Spleen (tissue), 7 donors: ENCODE measurements at regions not wholly inside any gene's neighbourhood (a gene's known extent, or its start where the extent isn't known, plus 50 kb on each side); places are given as distances from the start of the nearest gene placed in this dataset.

ENCODE experiments used
- POLR2A ChIP-seq, 3 donors: fragments of 450-650 bp; IDR thresholded peaks; one replicate each; pipeline ENCODE4 v1.5.1; 2017; ENCODE audit warnings: antibody characterized with exemption in 3 of 3, mild to moderate bottlenecking in 1 of 3
- POLR2AphosphoS5 ChIP-seq, 3 donors: sonication (generic); formaldehyde crosslinking; IDR thresholded peaks; one replicate each; pipeline ENCODE4 v1.5.1; 2017; ENCODE audit warnings: antibody characterized with exemption in 3 of 3
- TF ChIP-seq, protein P1 (sequence below), 11 experiments: fragments of 200-600 bp in 7 of 11; fragments of 450-650 bp in 4 of 11; sonication (generic) in 4 of 11; IDR thresholded peaks in 8 of 11; conservative IDR thresholded peaks in 3 of 11; 1 replicate in 7 of 11; 2 replicates in 4 of 11; pipeline versions ENCODE4 v1.4.0 to v1.8.0; 2016 to 2021; ENCODE audit warnings: antibody characterized with exemption in 11 of 11, inconsistent platforms in 4 of 11, mild to moderate bottlenecking in 1 of 11
- donor health status: DM: no; HTN: no; CAD: no; lungs with moderate emphysema.
- donor health status: DM: no; HTN: no; CAD: no.
- donor health status: DM: no; HTN: no; CAD: no.

GRCh38 chr5:79853676-79854418 is 137.2 kb downstream of the MTX3 start:
- TF ChIP-seq, protein P1, sequence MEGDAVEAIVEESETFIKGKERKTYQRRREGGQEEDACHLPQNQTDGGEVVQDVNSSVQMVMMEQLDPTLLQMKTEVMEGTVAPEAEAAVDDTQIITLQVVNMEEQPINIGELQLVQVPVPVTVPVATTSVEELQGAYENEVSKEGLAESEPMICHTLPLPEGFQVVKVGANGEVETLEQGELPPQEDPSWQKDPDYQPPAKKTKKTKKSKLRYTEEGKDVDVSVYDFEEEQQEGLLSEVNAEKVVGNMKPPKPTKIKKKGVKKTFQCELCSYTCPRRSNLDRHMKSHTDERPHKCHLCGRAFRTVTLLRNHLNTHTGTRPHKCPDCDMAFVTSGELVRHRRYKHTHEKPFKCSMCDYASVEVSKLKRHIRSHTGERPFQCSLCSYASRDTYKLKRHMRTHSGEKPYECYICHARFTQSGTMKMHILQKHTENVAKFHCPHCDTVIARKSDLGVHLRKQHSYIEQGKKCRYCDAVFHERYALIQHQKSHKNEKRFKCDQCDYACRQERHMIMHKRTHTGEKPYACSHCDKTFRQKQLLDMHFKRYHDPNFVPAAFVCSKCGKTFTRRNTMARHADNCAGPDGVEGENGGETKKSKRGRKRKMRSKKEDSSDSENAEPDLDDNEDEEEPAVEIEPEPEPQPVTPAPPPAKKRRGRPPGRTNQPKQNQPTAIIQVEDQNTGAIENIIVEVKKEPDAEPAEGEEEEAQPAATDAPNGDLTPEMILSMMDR (IDR thresholded peaks at IDR 0.05 in 8 of 11, conservative IDR thresholded peaks at IDR 0.05 in 3 of 11), result no peak
- TF ChIP-seq POLR2AphosphoS5 (IDR thresholded peaks at IDR 0.05) (no peak), POLR2A (IDR thresholded peaks at IDR 0.05) (no peak)
